Right renal pelvis (tissue), 4 donors: ENCODE measurements at regions not wholly inside any gene's neighbourhood (a gene's known extent, or its start where the extent isn't known, plus 50 kb on each side); places are given as distances from the start of the nearest gene placed in this dataset.
"Not testable (repeated sequence)": the region's sequence is repeated elsewhere in the genome, so short reads cannot be mapped to it uniquely, and the experiment has no call there.

ENCODE experiments used
- DNase-seq, 4 donors: peaks; one replicate each; pipeline ENCODE4 v3.0.0-alpha.2; 2013; ENCODE audit warnings: low read depth in 4 of 4, low spot score in 3 of 4, missing footprints in 1 of 4

GRCh38 chr1:30092051-30092858, 631.1 kb downstream of the MATN1 start:
- DNase-seq = no peak

GRCh38 chr1:30090162-30090820, 633.1 kb downstream of the MATN1 start:
- no peak for DNase-seq

- DNase-seq = peak in 1 of 4 donors; percentile 32
Measured at GRCh38 chr1:30089024-30089430, 634.4 kb downstream of the MATN1 start.

- DNase-seq = no peak
Measured at GRCh38 chr1:30088594-30088993, 634.8 kb downstream of the MATN1 start.

GRCh38 chr1:30087465-30087864, 635.9 kb downstream of the MATN1 start:
- DNase-seq = no peak

- DNase-seq = peak in 2 of 4 donors; percentile 42 to 47
Measured at GRCh38 chr1:30085811-30086770, 637.3 kb downstream of the MATN1 start.

- no peak for DNase-seq
Measured at GRCh38 chr1:30084909-30085571, 638.3 kb downstream of the MATN1 start.

- DNase-seq = no peak
Measured at GRCh38 chr1:30083800-30084464, 639.5 kb downstream of the MATN1 start.

- no peak for DNase-seq
Measured at GRCh38 chr1:30081379-30082102, 641.8 kb downstream of the MATN1 start.

- DNase-seq = not testable (repeated sequence)
Measured at GRCh38 chr1:30075916-30076315, 647.5 kb downstream of the MATN1 start.

GRCh38 chr1:30068787-30069472, 654.5 kb downstream of the MATN1 start:
- DNase-seq = no peak

GRCh38 chr1:30064547-30064946, 658.8 kb downstream of the MATN1 start:
- DNase-seq = no peak

- no peak for DNase-seq
Measured at GRCh38 chr1:30063621-30064280, 659.6 kb downstream of the MATN1 start.

GRCh38 chr1:30061292-30062220, 661.8 kb downstream of the MATN1 start:
- no peak for DNase-seq

- DNase-seq = no peak
Measured at GRCh38 chr1:30060738-30061137, 662.6 kb downstream of the MATN1 start.

- no peak for DNase-seq
Measured at GRCh38 chr1:30058970-30059369, 664.4 kb downstream of the MATN1 start.

- no peak for DNase-seq
Measured at GRCh38 chr1:30054126-30054525, 669.3 kb downstream of the MATN1 start.
